Adrenal gland (tissue), 9 donors: ENCODE measurements at regions not wholly inside any gene's neighbourhood (a gene's known extent, or its start where the extent isn't known, plus 50 kb on each side); places are given as distances from the start of the nearest gene placed in this dataset.

ENCODE experiments used
- DNase-seq, 7 donors: peaks; one replicate each; pipeline ENCODE4 v3.0.0-alpha.2; 2019 to 2020
- H3K27ac ChIP-seq, 5 donors: fragments of 200-600 bp; sonication (generic) in 4 of 5; 1 replicate in 3 of 5; 2 replicates in 2 of 5; pipeline versions ENCODE4 v1.5.1 to v1.8.0; 2016 to 2020; ENCODE audit warnings: mild to moderate bottlenecking in 1 of 5
- H3K27me3 ChIP-seq: fragments of 200-600 bp; 2 replicates; pipeline ENCODE4 v1.8.0; 2021
- H3K36me3 ChIP-seq, 2 donors: fragments of 200-600 bp; replicated peaks in 1 of 2; 1 replicate in 1 of 2; 2 replicates in 1 of 2; pipeline versions ENCODE4 v1.5.1 to v1.8.0; 2018 to 2022
- H3K4me1 ChIP-seq, 2 donors: fragments of 200-600 bp; replicated peaks in 1 of 2; 1 replicate in 1 of 2; 2 replicates in 1 of 2; pipeline versions ENCODE4 v1.5.1 to v1.8.0; 2018 to 2021
- H3K4me3 ChIP-seq, 4 donors: fragments of 200-600 bp; sonication (generic) in 3 of 4; one replicate each; pipeline ENCODE4 v1.5.1; 2016 to 2018
- H3K9me3 ChIP-seq, 3 donors: fragments of 200-600 bp; sonication (generic) in 1 of 3; replicated peaks in 1 of 3; 1 replicate in 2 of 3; 2 replicates in 1 of 3; pipeline versions ENCODE4 v1.5.1 to v1.8.0; 2016 to 2021
- CTCF ChIP-seq, 6 experiments: fragments of 450-650 bp in 4 of 6; fragments of 200-600 bp in 2 of 6; sonication (generic) in 1 of 6; IDR thresholded peaks; 1 replicate in 5 of 6; 2 replicates in 1 of 6; pipeline versions ENCODE4 v1.5.1 to v1.8.0; 2016 to 2021; ENCODE audit warnings: antibody characterized with exemption in 6 of 6, mild to moderate bottlenecking in 2 of 6, moderate library complexity in 1 of 6
- POLR2A ChIP-seq, 2 donors: fragments of 450-650 bp; IDR thresholded peaks; one replicate each; pipeline ENCODE4 v1.6.1; 2017; ENCODE audit warnings: antibody characterized with exemption in 2 of 2, mild to moderate bottlenecking in 2 of 2, moderate library complexity in 1 of 2
- WGBS, 4 donors: extraction: QIAGEN DNeasy Blood & Tissue Kit in 2 of 4; methylation state at CpG; one replicate each; pipeline versions ENCODE4 v1.1.5 to v1.1.7; 2013 to 2017; 5-methylcytosine and 5-hydroxymethylcytosine counted together
- intact Hi-C, 2 donors: fragments of 100-400 bp; cut with DNase I; formaldehyde crosslinking; loops; one replicate each; pipeline versions ENCODE4 v1.14.1 to v1.15.0; 2022 to 2023
- donor health status: healthy with polysubstance abuse.
- donor health status: Bipolar disorder and iron deficiency.
- donor health status: DM: yes; HTN: yes; CAD: no.
- donor health status: DM: no; HTN: no; CAD: no.
- donor health status: DM: no; HTN: no; CAD: no.

DNA sequence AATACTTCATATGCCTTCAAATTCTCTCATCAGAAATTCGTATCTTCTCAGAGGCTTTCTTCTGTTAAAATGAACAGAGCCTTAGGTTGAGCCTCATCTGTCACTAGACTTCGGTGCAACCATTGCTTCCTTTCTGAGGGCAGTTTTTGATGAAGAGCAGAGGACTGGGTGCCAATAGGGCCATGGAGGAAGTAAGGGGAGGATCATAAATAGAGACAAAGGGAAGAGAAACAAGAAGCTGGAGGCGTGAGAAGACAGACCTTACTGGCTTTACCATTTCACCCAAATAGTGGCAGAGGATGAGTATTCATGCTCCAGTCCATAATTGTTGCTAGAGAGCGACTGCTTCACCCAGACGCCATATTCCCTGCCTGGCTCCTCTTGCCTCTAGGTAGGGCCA, 215.6 kb upstream of the PKDCC start:
- intact Hi-C loops: no loop called here

GRCh38 chr2:41835401-41835800, 212.4 kb upstream of the PKDCC start:
- DNase-seq: no peak
- Histone ChIP-seq H3K36me3 (no peaks in the 10 kb centered on the region), H3K9me3 (no peaks in the 10 kb centered on the region), H3K4me1 (peaks cover 0 to 2% of the 10 kb centered on the region in 2 donors), H3K4me3 (no peak overlapping the region), H3K27me3 (no peaks in the 10 kb centered on the region), H3K27ac (no peak overlapping the region)
- 46 to 64% (median 51%) methylated on average over 1 of the region's 1 CpG for WGBS, 4 donors
- intact Hi-C loops: no loop called here
- TF ChIP-seq POLR2A (IDR thresholded peaks at IDR 0.05): no peak
- no peak for TF ChIP-seq CTCF (IDR thresholded peaks at IDR 0.05)

More for the DNA sequence above, 215.6 kb upstream of the PKDCC start:
- DNase-seq: no peak
- WGBS, 4 donors: 75 to 83% (median 79%) methylated on average over 5 of the region's 5 CpGs
- Histone ChIP-seq H3K4me1 (no peaks in the 10 kb centered on the region), H3K27ac (no peak overlapping the region), H3K4me3 (no peak overlapping the region), H3K36me3 (no peaks in the 10 kb centered on the region), H3K27me3 (no peaks in the 10 kb centered on the region), H3K9me3 (no peaks in the 10 kb centered on the region)
- TF ChIP-seq CTCF (IDR thresholded peaks at IDR 0.05) (no peak), POLR2A (IDR thresholded peaks at IDR 0.05) (no peak)

DNA sequence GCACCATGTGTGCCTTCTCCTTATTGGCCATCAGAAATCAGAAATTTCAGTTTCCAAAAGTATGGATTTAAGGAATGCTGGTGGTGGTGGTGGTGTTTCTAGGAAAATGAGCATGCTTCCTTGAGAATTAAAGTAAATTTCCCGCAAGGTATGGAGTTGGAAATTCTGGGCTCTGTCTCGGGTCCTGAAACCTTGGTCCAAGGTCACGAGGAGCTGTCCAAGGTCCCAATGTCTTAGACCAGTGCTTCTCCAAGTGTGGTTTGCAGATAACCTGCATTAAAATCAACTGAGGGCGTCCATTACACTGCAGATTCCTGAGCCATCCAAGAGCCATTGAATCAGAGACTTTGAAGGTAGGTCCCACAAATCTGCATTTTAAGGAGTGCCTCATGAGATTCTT, 210.9 kb upstream of the PKDCC start:
- Histone ChIP-seq H3K4me1 (peaks cover 4 to 6% of the 10 kb centered on the region in 2 donors), H3K27me3 (no peaks in the 10 kb centered on the region), H3K36me3 (no peaks in the 10 kb centered on the region), H3K4me3 (no peak overlapping the region), H3K27ac (no peak overlapping the region), H3K9me3 (no peaks in the 10 kb centered on the region)
- TF ChIP-seq CTCF (IDR thresholded peaks at IDR 0.05) (no peak), POLR2A (IDR thresholded peaks at IDR 0.05) (no peak)
- WGBS, 4 donors: 30 to 34% (median 32%) methylated on average over 4 of the region's 4 CpGs
- no peak for DNase-seq
- intact Hi-C loops: no loop called here

GRCh38 chr2:41837610-41838009, 210.2 kb upstream of the PKDCC start:
- Histone ChIP-seq H3K9me3 (no peaks in the 10 kb centered on the region), H3K36me3 (no peaks in the 10 kb centered on the region), H3K27ac (no peak overlapping the region), H3K4me3 (no peak overlapping the region), H3K27me3 (no peaks in the 10 kb centered on the region), H3K4me1 (peaks cover 4 to 9% of the 10 kb centered on the region in 2 donors)
- intact Hi-C loops: no loop called here
- TF ChIP-seq CTCF (IDR thresholded peaks at IDR 0.05): no peak
- TF ChIP-seq POLR2A (IDR thresholded peaks at IDR 0.05): no peak
- no peak for DNase-seq
